Neuronal stem cell (in vitro differentiated cells): ENCODE measurements at regions not wholly inside any gene's neighbourhood (a gene's known extent, or its start where the extent isn't known, plus 50 kb on each side); places are given as distances from the start of the nearest gene placed in this dataset.

Experiments used
- DNase-seq: peaks from one replicate; pipeline ENCODE4 v3.0.0-alpha.2; 2013; ENCODE audit warnings: low spot score
- H2AFZ ChIP-seq: one replicate; pipeline ENCODE4 v1.6.1; 2013; ENCODE audit warnings: mild to moderate bottlenecking, low read length, inconsistent platforms
- H2AK5ac ChIP-seq: 2 replicates; pipeline ENCODE4 v1.6.1; 2013; ENCODE audit warnings: low read depth, mild to moderate bottlenecking, inconsistent platforms, low read length, moderate library complexity, mixed read lengths
- H2BK120ac ChIP-seq: 2 replicates; pipeline ENCODE4 v1.6.1; 2013; ENCODE audit warnings: low read depth, mild to moderate bottlenecking, inconsistent platforms, low read length, moderate library complexity, mixed read lengths
- H2BK12ac ChIP-seq: one replicate; pipeline ENCODE4 v1.6.1; 2013; ENCODE audit warnings: low read length, inconsistent platforms
- H2BK15ac ChIP-seq: 2 replicates; pipeline ENCODE4 v1.6.1; 2013; ENCODE audit warnings: mild to moderate bottlenecking, low read length, inconsistent platforms, mixed read lengths
- H2BK5ac ChIP-seq: one replicate; pipeline ENCODE4 v1.6.1; 2013; ENCODE audit warnings: inconsistent platforms, mild to moderate bottlenecking, low read length, moderate library complexity
- H3K14ac ChIP-seq: one replicate; pipeline ENCODE4 v1.6.1; 2013; ENCODE audit warnings: low read length, inconsistent platforms
- H3K18ac ChIP-seq: 2 replicates; pipeline ENCODE4 v1.6.1; 2013; ENCODE audit warnings: low read length, inconsistent platforms
- H3K23ac ChIP-seq: 2 replicates; pipeline ENCODE4 v1.6.1; 2013; ENCODE audit warnings: low read depth, mild to moderate bottlenecking, mixed read lengths, low read length, inconsistent platforms; ENCODE audit not compliant: poor library complexity
- H3K27ac ChIP-seq: replicated peaks from 3 replicates; pipeline ENCODE4 v1.5.1; 2013; ENCODE audit warnings: low read length, inconsistent platforms
- H3K27me3 ChIP-seq, 3 experiments: 2 replicates each; pipeline ENCODE4 v1.6.1; 2013; ENCODE audit warnings: low read length in 3 of 3, mild to moderate bottlenecking in 2 of 3, inconsistent platforms in 1 of 3, low read depth in 1 of 3, mixed read lengths in 1 of 3, moderate library complexity in 1 of 3; ENCODE audit not compliant: control insufficient read depth in 3 of 3, insufficient read depth in 3 of 3
- H3K36me3 ChIP-seq, 2 donors: replicated peaks in 1 of 2; 2 replicates each; pipeline ENCODE4 v1.6.1; 2013; ENCODE audit warnings: low read length in 2 of 2; ENCODE audit not compliant: control insufficient read depth in 2 of 2, insufficient read depth in 2 of 2
- H3K4ac ChIP-seq: 2 replicates; pipeline ENCODE4 v1.6.1; 2013; ENCODE audit warnings: inconsistent platforms, mild to moderate bottlenecking, low read length, moderate library complexity
- H3K4me1 ChIP-seq, 2 donors: 1 replicate in 1 of 2; 2 replicates in 1 of 2; pipeline ENCODE4 v1.6.1; 2013; ENCODE audit warnings: low read length in 2 of 2, low read depth in 1 of 2; ENCODE audit not compliant: control insufficient read depth in 2 of 2, insufficient read depth in 1 of 2
- H3K4me2 ChIP-seq: one replicate; pipeline ENCODE4 v1.6.1; 2013; ENCODE audit warnings: mild to moderate bottlenecking, low read length, inconsistent platforms; ENCODE audit not compliant: insufficient read depth, poor library complexity, severe bottlenecking
- H3K4me3 ChIP-seq, 2 donors: 2 replicates each; pipeline ENCODE4 v1.5.1; 2013; ENCODE audit warnings: low read length in 2 of 2, mild to moderate bottlenecking in 2 of 2, inconsistent platforms in 1 of 2, moderate library complexity in 1 of 2
- H3K79me1 ChIP-seq: one replicate; pipeline ENCODE4 v1.6.1; 2013; ENCODE audit warnings: low read depth, mild to moderate bottlenecking, inconsistent platforms, low read length, moderate library complexity
- H3K9ac ChIP-seq: one replicate; pipeline ENCODE4 v1.6.1; 2013; ENCODE audit warnings: mild to moderate bottlenecking, low read depth, low read length, inconsistent platforms; ENCODE audit not compliant: poor library complexity
- H3K9me3 ChIP-seq, 2 donors: replicated peaks in 1 of 2; 2 replicates each; pipeline versions ENCODE3 to v1.6.1; 2013; ENCODE audit warnings: low read length in 2 of 2, mild to moderate bottlenecking in 2 of 2, inconsistent platforms in 1 of 2, low read depth in 1 of 2, mixed read lengths in 1 of 2, moderate library complexity in 1 of 2; ENCODE audit not compliant: control insufficient read depth in 2 of 2, insufficient read depth in 1 of 2
- H4K8ac ChIP-seq: one replicate; pipeline ENCODE4 v1.6.1; 2013; ENCODE audit warnings: low read depth, mild to moderate bottlenecking, inconsistent platforms, low read length, moderate library complexity
- H4K91ac ChIP-seq: one replicate; pipeline ENCODE4 v1.6.1; 2013; ENCODE audit warnings: low read length, low read depth, mild to moderate bottlenecking, inconsistent platforms; ENCODE audit not compliant: poor library complexity
- WGBS, 2 donors: extraction: QIAGEN DNeasy Blood & Tissue Kit; methylation state at CpG; one replicate each; pipeline ENCODE4 v1.1.7; 2013; ENCODE audit warnings: missing lambda C conversion rate in 2 of 2, mixed read lengths in 1 of 2; ENCODE audit not compliant: insufficient read length in 2 of 2, insufficient replicate concordance in 1 of 2; ENCODE audit errors: extremely low coverage in 2 of 2; 5-methylcytosine and 5-hydroxymethylcytosine counted together

DNA sequence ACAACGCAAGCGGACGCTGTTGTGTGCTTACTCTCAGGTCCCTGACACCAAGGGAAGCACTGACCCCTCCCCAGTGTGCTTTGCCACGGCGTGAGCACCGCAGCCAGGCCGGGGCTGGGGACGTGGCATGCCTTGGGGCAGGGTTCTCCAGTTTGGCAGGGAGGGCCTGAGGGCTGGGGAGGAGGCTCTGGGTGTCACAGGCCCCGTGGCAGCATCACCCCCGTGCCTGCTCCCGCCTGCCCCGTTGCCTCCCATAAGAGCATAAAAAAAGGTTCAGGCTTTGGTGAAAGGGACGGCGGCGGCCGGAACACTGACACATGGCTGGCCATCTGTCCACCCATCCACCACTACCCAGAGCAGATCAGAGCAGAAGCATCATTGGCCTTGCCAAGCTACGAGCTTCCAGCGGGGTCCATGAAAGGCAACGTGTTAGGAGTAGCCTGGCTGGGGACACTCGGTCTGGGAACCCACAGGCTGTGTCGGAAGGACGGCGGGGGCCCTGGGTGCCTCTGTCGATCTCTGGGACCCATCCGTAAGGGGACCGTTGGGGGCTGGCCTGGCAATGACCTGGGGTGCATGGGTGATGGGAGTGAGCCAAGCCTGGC lies 183.0 kb downstream of the IGLL1 start:
- Histone ChIP-seq H2AK5ac (peak overlapping the region; percentile 46), H3K9ac (no peak overlapping the region), H3K14ac (no peak overlapping the region), H3K27me3 (no peaks in the 10 kb centered on the region), H2BK120ac (no peak overlapping the region), H3K4me1 (peaks cover 0 to 1% of the 10 kb centered on the region in 2 donors), H3K4me3 (no peak overlapping the region), H3K36me3 (no peaks in the 10 kb centered on the region), H3K27ac (no peak overlapping the region), H2BK5ac (no peak overlapping the region), H3K79me1 (no peaks in the 10 kb centered on the region), H3K9me3 (no peaks in the 10 kb centered on the region), H4K8ac (no peak overlapping the region), H4K91ac (no peak overlapping the region), H3K23ac (no peak overlapping the region), H3K4me2 (no peak overlapping the region), H3K18ac (peak overlapping the region; percentile 80), H2BK15ac (no peak overlapping the region), H2AFZ (no peak overlapping the region), H2BK12ac (peak overlapping the region; percentile 58), H3K4ac (peak overlapping the region; percentile 89)
- no CpG with 5 or more reads among the region's 26 CpGs for WGBS, 2 donors
- DNase-seq = no peak

DNA sequence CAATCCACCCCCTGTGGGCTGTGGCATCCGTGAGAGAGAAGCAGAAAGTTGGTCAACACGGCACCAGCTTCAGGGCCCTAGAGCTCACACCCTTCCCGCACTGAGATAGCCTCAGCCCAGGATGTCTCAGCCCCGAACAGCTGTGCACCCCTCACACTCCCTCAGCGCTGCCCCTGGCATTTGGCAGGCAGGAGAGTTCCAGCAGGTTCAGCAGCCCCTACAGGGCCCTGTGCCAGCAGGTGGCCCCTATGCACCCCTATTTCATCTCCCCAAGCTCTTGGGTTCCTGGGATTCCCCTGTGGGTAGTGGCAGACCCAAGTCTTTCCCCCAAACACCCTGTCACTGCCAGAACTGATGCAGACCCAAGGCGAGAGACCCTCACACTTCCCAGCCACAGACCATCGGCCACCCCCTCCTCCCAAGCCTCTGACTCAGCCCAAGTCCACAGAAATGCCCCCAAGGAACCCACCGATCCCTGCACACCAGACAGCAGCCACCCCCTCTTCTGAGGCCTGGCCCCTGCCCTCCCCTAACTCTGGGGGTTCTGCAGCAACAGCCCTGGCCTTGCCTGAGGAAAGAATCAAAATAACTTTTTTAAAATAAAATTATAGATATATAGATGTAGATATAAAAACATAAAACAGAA lies 183.6 kb downstream of the IGLL1 start:
- no peaks in the 10 kb centered on the region for H3K27me3 ChIP-seq
- H3K14ac ChIP-seq = no peak overlapping the region
- peak overlapping the region; percentile 17 for H2BK15ac ChIP-seq
- no peak overlapping the region for H3K23ac ChIP-seq
- H3K4me1 ChIP-seq = no peaks in the 10 kb centered on the region
- H4K91ac ChIP-seq = no peak overlapping the region
- DNase-seq = no peak
- no CpG with 5 or more reads among the region's 8 CpGs for WGBS, 2 donors
- H3K4me2 ChIP-seq = no peak overlapping the region
- no peak overlapping the region for H3K4me3 ChIP-seq
- H2AK5ac ChIP-seq = peak overlapping the region; percentile 70
- no peaks in the 10 kb centered on the region for H3K79me1 ChIP-seq
- H2BK5ac ChIP-seq = no peak overlapping the region
- H3K18ac ChIP-seq = peak overlapping the region; percentile 64
- no peaks in the 10 kb centered on the region for H3K9me3 ChIP-seq
- H2BK12ac ChIP-seq = no peak overlapping the region
- no peaks in the 10 kb centered on the region for H3K36me3 ChIP-seq
- H4K8ac ChIP-seq = no peak overlapping the region
- H3K4ac ChIP-seq = no peak overlapping the region
- no peak overlapping the region for H3K27ac ChIP-seq
- no peak overlapping the region for H2AFZ ChIP-seq
- H2BK120ac ChIP-seq = no peak overlapping the region
- H3K9ac ChIP-seq = no peak overlapping the region

DNA sequence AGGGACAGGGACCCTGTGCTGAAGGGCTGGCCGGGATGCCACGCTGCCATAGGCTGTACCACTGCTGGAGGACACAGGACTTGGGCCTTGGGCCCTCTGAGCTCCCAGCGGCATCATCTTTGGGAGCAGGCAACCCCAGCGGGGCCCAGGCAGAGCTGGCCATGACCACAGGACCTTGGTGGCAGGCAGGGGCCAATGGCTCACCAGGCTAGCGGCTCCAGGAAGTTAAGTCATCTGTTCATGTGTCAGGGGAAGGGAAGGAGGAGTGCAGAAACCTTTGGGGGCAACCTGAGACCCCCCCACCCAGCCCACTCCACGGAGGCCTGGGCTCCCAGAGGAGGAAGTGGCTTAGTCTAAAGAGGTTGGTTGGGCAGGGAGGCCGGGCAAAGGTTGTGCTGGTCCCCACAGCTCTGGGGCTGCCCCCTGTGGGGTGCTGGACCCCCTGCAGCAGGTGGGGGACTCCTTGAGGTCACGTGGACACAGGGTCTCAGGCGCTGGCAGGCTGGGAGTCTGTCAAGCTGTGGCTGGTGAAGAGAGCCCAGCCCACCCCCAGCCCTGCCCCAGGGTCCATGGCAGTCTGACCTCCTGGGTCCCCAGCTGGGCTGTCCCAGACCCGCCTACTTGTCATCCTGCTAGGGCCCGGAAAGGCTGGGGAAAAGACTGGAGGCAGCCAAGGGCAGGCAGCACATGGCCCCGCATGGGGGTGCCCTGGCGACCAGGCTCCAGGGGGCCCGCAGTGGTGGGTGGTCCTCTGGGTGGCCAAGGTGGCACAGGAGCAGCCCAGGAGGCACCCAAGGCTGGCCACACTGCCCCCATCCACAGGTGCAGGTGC lies 184.3 kb downstream of the IGLL1 start:
- Histone ChIP-seq H3K23ac (no peak overlapping the region), H3K4ac (no peak overlapping the region), H3K9me3 (no peaks in the 10 kb centered on the region), H3K18ac (peak overlapping the region; percentile 64), H2BK12ac (no peak overlapping the region), H3K4me2 (no peak overlapping the region), H2BK120ac (no peak overlapping the region), H3K9ac (no peak overlapping the region), H3K4me3 (peak overlapping the region in 1 of 2 donors; percentile 51), H2AFZ (no peak overlapping the region), H3K14ac (peak overlapping the region; percentile 38), H3K27me3 (no peaks in the 10 kb centered on the region), H3K4me1 (no peaks in the 10 kb centered on the region), H4K8ac (no peak overlapping the region), H2BK15ac (peak overlapping the region; percentile 67), H3K79me1 (no peaks in the 10 kb centered on the region), H3K27ac (no peak overlapping the region), H2AK5ac (peak overlapping the region; percentile 70), H2BK5ac (peak overlapping the region; percentile 71), H3K36me3 (no peaks in the 10 kb centered on the region), H4K91ac (no peak overlapping the region)
- no CpG with 5 or more reads among the region's 14 CpGs for WGBS, 2 donors
- no peak for DNase-seq
